Spleen (tissue), 7 donors: ENCODE measurements at regions not wholly inside any gene's neighbourhood (a gene's known extent, or its start where the extent isn't known, plus 50 kb on each side); places are given as distances from the start of the nearest gene placed in this dataset.

Experiments
- POLR2A ChIP-seq, 3 donors: fragments of 450-650 bp; IDR thresholded peaks; one replicate each; pipeline ENCODE4 v1.5.1; 2017; ENCODE audit warnings: antibody characterized with exemption in 3 of 3, mild to moderate bottlenecking in 1 of 3
- TF ChIP-seq, protein P1 (sequence below), 11 experiments: fragments of 200-600 bp in 7 of 11; fragments of 450-650 bp in 4 of 11; sonication (generic) in 4 of 11; IDR thresholded peaks in 8 of 11; conservative IDR thresholded peaks in 3 of 11; 1 replicate in 7 of 11; 2 replicates in 4 of 11; pipeline versions ENCODE4 v1.4.0 to v1.8.0; 2016 to 2021; ENCODE audit warnings: antibody characterized with exemption in 11 of 11, inconsistent platforms in 4 of 11, mild to moderate bottlenecking in 1 of 11
- donor health status: DM: no; HTN: no; CAD: no; lungs with moderate emphysema.
- donor health status: DM: no; HTN: no; CAD: no.
- donor health status: DM: no; HTN: no; CAD: no.

DNA sequence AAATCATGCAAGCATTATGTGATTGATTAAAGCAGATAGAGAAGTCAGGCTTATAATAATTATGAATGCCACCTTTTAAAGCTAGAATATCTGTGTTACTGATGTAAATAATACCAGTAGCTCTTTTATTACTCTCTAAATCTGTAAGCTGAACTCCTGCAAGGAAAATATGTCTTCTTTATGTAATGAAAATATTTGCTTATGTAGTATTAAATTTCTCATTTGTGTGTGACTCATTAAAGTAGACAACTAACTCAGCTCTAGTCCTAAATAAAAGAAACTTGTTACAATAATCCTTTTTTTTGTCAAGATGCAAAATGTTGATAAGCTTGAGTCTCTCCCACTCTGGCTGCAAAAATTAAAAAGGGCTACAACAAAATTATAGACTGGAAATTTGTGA lies 137.7 kb upstream of the FAT1 start:
- TF ChIP-seq, protein P1, sequence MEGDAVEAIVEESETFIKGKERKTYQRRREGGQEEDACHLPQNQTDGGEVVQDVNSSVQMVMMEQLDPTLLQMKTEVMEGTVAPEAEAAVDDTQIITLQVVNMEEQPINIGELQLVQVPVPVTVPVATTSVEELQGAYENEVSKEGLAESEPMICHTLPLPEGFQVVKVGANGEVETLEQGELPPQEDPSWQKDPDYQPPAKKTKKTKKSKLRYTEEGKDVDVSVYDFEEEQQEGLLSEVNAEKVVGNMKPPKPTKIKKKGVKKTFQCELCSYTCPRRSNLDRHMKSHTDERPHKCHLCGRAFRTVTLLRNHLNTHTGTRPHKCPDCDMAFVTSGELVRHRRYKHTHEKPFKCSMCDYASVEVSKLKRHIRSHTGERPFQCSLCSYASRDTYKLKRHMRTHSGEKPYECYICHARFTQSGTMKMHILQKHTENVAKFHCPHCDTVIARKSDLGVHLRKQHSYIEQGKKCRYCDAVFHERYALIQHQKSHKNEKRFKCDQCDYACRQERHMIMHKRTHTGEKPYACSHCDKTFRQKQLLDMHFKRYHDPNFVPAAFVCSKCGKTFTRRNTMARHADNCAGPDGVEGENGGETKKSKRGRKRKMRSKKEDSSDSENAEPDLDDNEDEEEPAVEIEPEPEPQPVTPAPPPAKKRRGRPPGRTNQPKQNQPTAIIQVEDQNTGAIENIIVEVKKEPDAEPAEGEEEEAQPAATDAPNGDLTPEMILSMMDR (IDR thresholded peaks at IDR 0.05 in 8 of 11, conservative IDR thresholded peaks at IDR 0.05 in 3 of 11), result no peak
- TF ChIP-seq POLR2A (IDR thresholded peaks at IDR 0.05), result no peak
